ENCODE measurements at regions not wholly inside any gene's neighbourhood (a gene's known extent, or its start where the extent isn't known, plus 50 kb on each side); places are given as distances from the start of the nearest gene placed in this dataset.

GRCh38 chr18:34386803-34387202, 162.1 kb upstream of the NOL4 start:
- no peaks in the 10 kb centered on the region for H4K20me1 ChIP-seq (ENCODE audit: insufficient read depth, low read length)
- no peak for TF ChIP-seq RAD21 (IDR thresholded peaks at IDR 0.05; ENCODE audit: low read length)
- TF ChIP-seq CHD1 (IDR thresholded peaks at IDR 0.05; ENCODE audit: low read depth, low read length) = no peak
- TF ChIP-seq CTCF (conservative IDR thresholded peaks at IDR 0.05; ENCODE audit: low read depth, low read length) = no peak
- no peak for TF ChIP-seq MAZ (IDR thresholded peaks at IDR 0.05; ENCODE audit: borderline replicate concordance, low read depth, low read length)
- TF ChIP-seq CEBPB (IDR thresholded peaks at IDR 0.05; ENCODE audit: low read depth, low read length) = no peak
- no peak for TF ChIP-seq BHLHE40 (IDR thresholded peaks at IDR 0.05; ENCODE audit: low read depth, low read length)
- no peak for TF ChIP-seq ELK1 (IDR thresholded peaks at IDR 0.05; ENCODE audit: borderline replicate concordance, low read depth, low read length)
- no peak for TF ChIP-seq USF2 (IDR thresholded peaks at IDR 0.05; ENCODE audit: low read depth, low read length)
- no peak for TF ChIP-seq SMC3 (IDR thresholded peaks at IDR 0.05; ENCODE audit: low read depth, low read length)
- TF ChIP-seq NFE2L2 (IDR thresholded peaks at IDR 0.05; ENCODE audit: low read depth, low read length) = no peak
- TF ChIP-seq MXI1 (IDR thresholded peaks at IDR 0.05; ENCODE audit: borderline replicate concordance, low read depth, low read length) = no peak
- TF ChIP-seq FOS (IDR thresholded peaks at IDR 0.05; ENCODE audit: low read depth, low read length) = no peak
- TF ChIP-seq POLR2A (IDR thresholded peaks at IDR 0.05; ENCODE audit: low read depth, low read length) = no peak
- TF ChIP-seq RCOR1 (IDR thresholded peaks at IDR 0.05; ENCODE audit: insufficient replicate concordance, low read length) = no peak
- no peak for TF ChIP-seq RFX5 (IDR thresholded peaks at IDR 0.05; ENCODE audit: low read depth, low read length)
- TF ChIP-seq MAFK (IDR thresholded peaks at IDR 0.05; ENCODE audit: low read depth, low read length) = no peak
- no peak overlapping the region for H3K4ac ChIP-seq (ENCODE audit: low read depth, low read length)
- H2BK20ac ChIP-seq (ENCODE audit: low read depth, low read length) = no peak overlapping the region
- no peak overlapping the region for H3K18ac ChIP-seq (ENCODE audit: low read depth, low read length)
- no peaks in the 10 kb centered on the region for H3K4me1 ChIP-seq (ENCODE audit: control insufficient read depth, insufficient read depth, low read length)
- no peaks in the 10 kb centered on the region for H3K27me3 ChIP-seq (ENCODE audit: control insufficient read depth, insufficient read depth, low read length)
- H3K9me3 ChIP-seq (ENCODE audit: control insufficient read depth, insufficient read depth, low read length) = no peaks in the 10 kb centered on the region
- H2BK5ac ChIP-seq (ENCODE audit: low read depth, low read length, poor library complexity, severe bottlenecking) = no peak overlapping the region
- no peak overlapping the region for H3K14ac ChIP-seq (replicated peaks; ENCODE audit: low read depth, low read length)
- H3K27ac ChIP-seq (ENCODE audit: insufficient read depth, low read length) = no peak overlapping the region
- no peak overlapping the region for H3K4me2 ChIP-seq (ENCODE audit: low read depth, low read length)
- ATAC-seq (ENCODE audit: low read depth) (no peak), DNase-seq (no peak)
- H3K9ac ChIP-seq (ENCODE audit: low read depth, low read length) = no peak overlapping the region
- ChIA-PET CTCF (no interaction called here), POLR2A (ENCODE audit: unreplicated experiment) (no interaction called here)
- no peak overlapping the region for H3K23ac ChIP-seq (ENCODE audit: low read depth, low read length)
- H3K36me3 ChIP-seq (ENCODE audit: control insufficient read depth, insufficient read depth, low read length) = no peaks in the 10 kb centered on the region
- H4K5ac ChIP-seq (ENCODE audit: low read depth, low read length) = no peak overlapping the region
- H2AFZ ChIP-seq (replicated peaks; ENCODE audit: low read length, poor library complexity) = no peak overlapping the region
- H3K79me1 ChIP-seq (ENCODE audit: low read depth in 1 of 2, low read length in 2 of 2) = no peaks in the 10 kb centered on the region
- dilution Hi-C loops (cut with HindIII; ENCODE audit: low sequenced_read_pairs, unreplicated experiment) (no loop called here), intact Hi-C loops (cut with micrococcal nuclease) (no loop called here), in situ Hi-C loops (cut with MboI; ENCODE audit: low sequenced_read_pairs) (no loop called here)
- no peak overlapping the region for H4K91ac ChIP-seq (ENCODE audit: insufficient read depth, low read depth, low read length)
- H3K9me1 ChIP-seq (ENCODE audit: insufficient read depth, low read length) = no peaks in the 10 kb centered on the region
- no peak overlapping the region for H4K8ac ChIP-seq (ENCODE audit: low read depth in 2 of 2, low read length in 2 of 2)
- no peak overlapping the region for H2AK9ac ChIP-seq (replicated peaks; ENCODE audit: low read depth, low read length, poor library complexity)
- H2AK5ac ChIP-seq (ENCODE audit: low read depth, low read length) = no peak overlapping the region
- no TSS peak for BruUV-seq (replicated peaks)
- H2BK120ac ChIP-seq (ENCODE audit: low read depth, low read length) = no peak overlapping the region
- no peak overlapping the region for H2BK15ac ChIP-seq (ENCODE audit: low read depth, low read length)
- no peak overlapping the region for H3K4me3 ChIP-seq (ENCODE audit: insufficient read depth, low read depth, low read length)
- H3K56ac ChIP-seq (ENCODE audit: extremely low read depth, insufficient read depth, low read length) = no peak overlapping the region
- 0% methylated on average over 1 of the region's 6 CpGs; no CpG with 5 or more reads in 1 of the 2 experiments for WGBS, 2 experiments (ENCODE audit: extremely low coverage in 2 of 2, insufficient read length in 1 of 2)
